HG02610 (cell line): ENCODE measurements at regions not wholly inside any gene's neighbourhood (a gene's known extent, or its start where the extent isn't known, plus 50 kb on each side); places are given as distances from the start of the nearest gene placed in this dataset.

Experiments
- ATAC-seq: cut with Tn5 transposase; IDR thresholded peaks from one replicate; pipeline ENCODE4 v1.9.1; 2021; ENCODE audit warnings: mild to moderate bottlenecking, moderate library complexity; ENCODE audit not compliant: unreplicated experiment

GRCh38 chr2:120986898-120987650 lies 251.4 kb downstream of the GLI2 start:
- ATAC-seq: no peak

- no peak for ATAC-seq
These were observed 252.5 kb downstream of the GLI2 start for GRCh38 chr2:120988051-120988699.

- ATAC-seq: no peak
These were observed 253.2 kb downstream of the GLI2 start for GRCh38 chr2:120988700-120989511.

- ATAC-seq: no peak
These were observed 254.1 kb downstream of the GLI2 start for GRCh38 chr2:120989512-120990441.

GRCh38 chr2:120990451-120990871 lies 254.8 kb downstream of the GLI2 start:
- ATAC-seq: no peak

GRCh38 chr2:120991441-120991840 lies 255.8 kb downstream of the GLI2 start:
- ATAC-seq: no peak

- no peak for ATAC-seq
These were observed 257.3 kb downstream of the GLI2 start for GRCh38 chr2:120992791-120993555.

- no peak for ATAC-seq
These were observed 258.0 kb downstream of the GLI2 start for GRCh38 chr2:120993661-120994060.

GRCh38 chr2:120994301-120994995 lies 258.8 kb downstream of the GLI2 start:
- ATAC-seq: no peak

- ATAC-seq: no peak
These were observed 259.5 kb downstream of the GLI2 start for GRCh38 chr2:120995152-120995551.

GRCh38 chr2:120995656-120996190 lies 260.1 kb downstream of the GLI2 start:
- ATAC-seq: no peak

GRCh38 chr2:120999377-121000097 lies 263.9 kb downstream of the GLI2 start:
- no peak for ATAC-seq

- ATAC-seq: no peak
These were observed 265.1 kb downstream of the GLI2 start for GRCh38 chr2:121000804-121001203.

GRCh38 chr2:121001641-121002040 lies 266.0 kb downstream of the GLI2 start:
- no peak for ATAC-seq

- no peak for ATAC-seq
These were observed 266.9 kb downstream of the GLI2 start for GRCh38 chr2:121002597-121002996.

- ATAC-seq: no peak
These were observed 267.7 kb downstream of the GLI2 start for GRCh38 chr2:121003391-121003790.

- ATAC-seq: no peak
These were observed 268.7 kb downstream of the GLI2 start for GRCh38 chr2:121004359-121004758.

- ATAC-seq: no peak
These were observed 269.3 kb downstream of the GLI2 start for GRCh38 chr2:121004950-121005349.
